Liver (tissue), 2 donors: ENCODE measurements at regions not wholly inside any gene's neighbourhood (a gene's known extent, or its start where the extent isn't known, plus 50 kb on each side); places are given as distances from the start of the nearest gene placed in this dataset.

Experiments used
- EGR1 ChIP-seq, 2 donors: IDR thresholded peaks; 2 replicates each; pipeline ENCODE4 v1.6.1; 2016 to 2018; ENCODE audit warnings: antibody characterized with exemption in 2 of 2, low read depth in 2 of 2
- ZBTB33 ChIP-seq: IDR thresholded peaks from 2 replicates; pipeline ENCODE4 v1.6.1; 2016; ENCODE audit warnings: antibody characterized with exemption
- donor health status: healthy.

- no peak for TF ChIP-seq EGR1 (IDR thresholded peaks at IDR 0.05; ENCODE audit: low read depth in 2 of 2)
- TF ChIP-seq ZBTB33 = no peak
These were observed 253.7 kb downstream of the MAFB start for GRCh38 chr20:40435146-40435895.
